NCI-H128 (cell line): ENCODE measurements at regions not wholly inside any gene's neighbourhood (a gene's known extent, or its start where the extent isn't known, plus 50 kb on each side); places are given as distances from the start of the nearest gene placed in this dataset.

ENCODE experiments used
- DNase-seq: peaks from one replicate; lab custom pipeline; 2025; ENCODE audit not compliant: unreplicated experiment; lab: John Stamatoyannopoulos, UW

DNA sequence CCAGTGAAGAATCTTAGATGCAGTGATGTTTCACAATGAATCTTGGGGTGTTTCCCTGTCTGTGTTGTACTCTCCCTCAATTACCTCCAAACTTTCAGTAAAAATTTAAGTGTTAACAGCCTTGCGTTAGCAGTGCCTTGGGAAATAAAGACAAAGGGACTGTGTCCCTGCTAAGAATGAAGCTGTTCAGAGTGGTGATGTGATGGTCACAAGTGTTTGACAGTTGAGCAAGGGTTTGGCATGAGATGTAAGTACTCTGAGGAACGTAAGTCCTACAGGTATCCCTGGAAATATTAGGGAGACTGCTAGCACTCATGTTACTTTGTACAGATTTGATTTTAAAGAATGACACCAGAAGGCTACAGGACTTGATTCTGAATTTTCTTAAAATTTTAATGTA, 304.3 kb upstream of the DPH6 start:
- DNase-seq: no peak

DNA sequence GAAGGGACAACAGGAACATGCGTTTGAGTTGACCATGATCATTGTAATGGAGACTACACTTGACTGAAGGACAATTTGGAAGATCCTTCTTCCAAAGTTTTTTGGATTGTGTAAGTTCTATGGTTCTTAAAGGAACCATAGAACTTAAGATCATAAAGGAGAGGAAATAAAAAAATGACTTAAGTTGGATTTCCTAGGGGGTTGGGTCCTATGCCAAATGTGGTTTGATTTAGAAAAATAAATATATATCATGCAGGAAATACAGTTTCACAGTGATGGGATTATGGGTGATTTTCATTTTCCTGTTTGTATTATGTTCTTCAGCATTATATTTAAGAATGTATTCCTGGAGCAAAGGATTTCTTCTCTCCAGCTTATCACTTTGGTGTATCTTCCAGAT, 305.5 kb upstream of the DPH6 start:
- no peak for DNase-seq

GRCh38 chr15:35852818-35853624, 307.1 kb upstream of the DPH6 start:
- DNase-seq: no peak

GRCh38 chr15:35854316-35854715, 308.4 kb upstream of the DPH6 start:
- no peak for DNase-seq

- no peak for DNase-seq
These were observed 311.7 kb upstream of the DPH6 start for GRCh38 chr15:35857567-35858226.

DNA sequence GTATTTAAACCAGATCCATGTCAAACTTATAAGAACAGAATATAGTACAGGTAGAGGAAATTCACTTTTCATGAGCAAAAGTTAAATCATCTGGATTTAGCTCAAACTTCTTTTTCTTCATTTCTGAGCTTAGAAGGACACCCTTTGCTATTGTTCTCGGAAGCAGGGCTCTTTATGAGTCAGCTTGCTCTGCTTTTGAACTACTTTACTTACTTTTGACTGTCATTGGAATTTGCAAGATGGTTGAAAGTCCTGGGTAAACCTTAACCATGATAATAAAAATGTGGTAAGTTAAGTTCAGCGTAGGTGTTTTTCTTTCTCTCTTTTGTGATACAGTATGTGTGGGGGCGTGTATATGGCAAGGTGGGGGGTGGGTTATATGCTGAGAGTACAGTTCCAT, 312.7 kb upstream of the DPH6 start:
- DNase-seq: no peak

DNA sequence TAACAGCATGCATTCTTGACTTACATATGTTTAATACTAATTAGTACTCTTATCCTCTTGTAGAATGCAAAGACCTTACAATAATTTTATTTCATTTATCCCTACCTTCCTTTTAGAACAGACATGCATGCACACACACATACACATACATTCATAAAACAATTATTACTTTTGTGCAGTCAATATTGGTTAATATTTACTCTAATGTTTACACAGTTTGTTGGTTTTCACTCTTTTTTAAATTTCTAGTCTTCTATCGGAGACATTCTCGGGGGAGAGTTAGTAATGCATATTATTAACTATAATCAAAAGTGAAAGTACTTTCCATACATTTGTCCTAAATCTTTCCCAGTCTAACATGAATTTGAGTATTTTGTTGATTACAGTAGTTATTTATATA, 317.7 kb upstream of the DPH6 start:
- no peak for DNase-seq

- DNase-seq: no peak
These were observed 321.4 kb upstream of the DPH6 start for GRCh38 chr15:35867356-35867755.

- no peak for DNase-seq
These were observed 325.3 kb upstream of the DPH6 start for GRCh38 chr15:35871282-35871681.

DNA sequence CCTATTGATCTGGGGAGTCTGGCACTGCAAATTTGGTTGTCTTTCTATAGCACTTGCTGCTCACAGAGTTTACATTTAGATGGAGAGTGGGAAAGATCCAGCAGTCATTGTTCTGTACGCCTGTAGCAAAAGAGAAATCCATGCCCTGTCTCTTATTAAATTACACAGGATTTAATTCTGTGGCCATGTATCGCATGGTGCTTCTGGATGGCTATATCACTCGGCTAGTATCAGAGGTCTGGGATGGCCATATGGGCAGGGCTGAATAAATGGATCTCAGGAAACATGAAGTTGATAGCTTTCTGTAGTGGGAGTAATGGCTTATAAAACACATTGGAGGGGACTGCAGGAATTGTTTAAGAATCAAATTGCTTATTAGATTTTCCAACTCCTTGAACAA, 325.8 kb upstream of the DPH6 start:
- no peak for DNase-seq

- no peak for DNase-seq
These were observed 326.6 kb upstream of the DPH6 start for GRCh38 chr15:35872577-35872976.

DNA sequence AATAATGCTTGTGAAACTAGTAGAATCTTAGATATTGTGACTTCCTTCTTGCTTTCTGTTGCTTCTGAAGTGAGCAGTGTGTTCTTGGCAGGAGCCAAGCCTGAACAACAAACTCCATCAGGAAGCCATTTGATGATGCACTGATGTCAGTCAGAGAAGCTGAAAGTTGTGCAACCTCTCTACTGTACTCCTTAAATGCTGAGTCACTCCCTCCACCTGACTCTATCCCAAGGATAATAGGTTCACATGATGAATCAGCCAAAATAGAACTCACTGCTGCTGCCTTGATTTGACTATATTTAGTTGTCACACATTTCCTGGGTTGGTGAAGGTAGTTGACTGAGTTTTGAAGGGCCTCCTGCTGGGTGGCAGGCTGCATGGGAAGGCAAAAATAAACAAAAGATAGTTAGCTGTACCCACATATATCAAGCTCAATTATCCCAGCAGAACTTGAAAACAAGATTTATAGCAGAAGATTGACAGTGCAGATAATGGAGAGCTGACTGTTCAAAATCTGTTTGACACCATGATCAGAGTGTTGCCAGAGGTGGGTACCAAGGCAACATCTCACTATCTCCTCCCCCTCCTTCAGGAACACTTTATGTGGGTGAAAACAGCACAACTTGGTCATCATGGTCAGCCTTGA, 328.4 kb upstream of the DPH6 start:
- no peak for DNase-seq

DNA sequence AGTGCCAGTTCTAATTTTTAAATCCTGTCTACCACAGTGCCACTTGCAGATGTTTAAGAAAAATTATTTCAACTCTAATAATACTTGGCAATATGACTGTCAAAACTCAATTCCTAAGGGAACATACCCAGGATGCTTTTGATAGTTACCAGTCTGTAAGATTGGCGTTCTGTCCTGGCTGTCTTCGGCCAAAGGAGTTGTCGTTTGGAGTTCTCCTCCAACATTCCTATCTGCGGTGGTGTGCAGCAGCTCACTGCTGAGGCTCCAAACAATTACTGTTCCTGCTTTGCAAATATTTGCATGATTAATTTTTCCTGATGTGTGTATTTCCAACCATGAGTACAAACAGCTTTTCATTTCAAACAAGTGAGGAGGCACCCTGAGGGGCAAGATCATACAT, 330.8 kb upstream of the DPH6 start:
- DNase-seq: no peak

- no peak for DNase-seq
These were observed 334.9 kb upstream of the DPH6 start for GRCh38 chr15:35880896-35881295.

DNA sequence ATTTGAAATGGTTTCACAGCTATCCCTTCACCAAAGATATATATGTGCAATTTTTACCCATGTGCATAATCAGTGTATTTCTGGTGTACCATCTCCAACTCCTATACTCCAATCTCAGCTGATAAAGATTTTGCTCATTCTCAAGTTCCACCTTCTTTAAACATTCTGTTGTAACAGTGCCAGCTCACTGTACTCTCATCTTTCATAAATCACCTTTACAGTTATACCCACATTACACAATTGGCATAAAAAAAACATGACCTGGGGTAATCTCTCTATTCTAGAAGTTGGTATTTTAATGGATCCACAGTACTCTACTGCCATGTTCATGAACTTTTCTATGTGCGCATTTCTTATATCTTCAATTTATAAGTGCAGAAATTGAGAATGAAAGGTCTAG, 339.9 kb upstream of the DPH6 start:
- no peak for DNase-seq

DNA sequence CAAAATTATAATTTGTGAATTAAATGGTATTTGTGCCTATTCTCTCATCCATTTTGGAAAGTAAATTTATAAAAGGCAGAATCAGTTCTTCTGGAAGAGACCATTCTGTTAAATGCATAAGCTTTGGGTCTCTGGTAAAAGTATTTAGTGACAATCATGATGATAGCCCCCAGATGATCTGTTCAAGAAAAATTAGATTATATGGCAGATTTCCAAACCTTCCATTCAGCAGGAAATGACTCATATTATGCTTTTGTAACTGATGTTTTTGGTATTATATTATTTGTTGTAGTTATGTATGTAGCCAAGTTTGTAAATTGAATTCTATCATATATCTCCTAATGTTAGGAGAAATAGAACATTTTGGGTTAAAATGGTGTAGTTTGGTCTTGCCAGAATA, 340.8 kb upstream of the DPH6 start:
- DNase-seq: no peak

GRCh38 chr15:35888815-35889214, 342.9 kb upstream of the DPH6 start:
- no peak for DNase-seq

DNA sequence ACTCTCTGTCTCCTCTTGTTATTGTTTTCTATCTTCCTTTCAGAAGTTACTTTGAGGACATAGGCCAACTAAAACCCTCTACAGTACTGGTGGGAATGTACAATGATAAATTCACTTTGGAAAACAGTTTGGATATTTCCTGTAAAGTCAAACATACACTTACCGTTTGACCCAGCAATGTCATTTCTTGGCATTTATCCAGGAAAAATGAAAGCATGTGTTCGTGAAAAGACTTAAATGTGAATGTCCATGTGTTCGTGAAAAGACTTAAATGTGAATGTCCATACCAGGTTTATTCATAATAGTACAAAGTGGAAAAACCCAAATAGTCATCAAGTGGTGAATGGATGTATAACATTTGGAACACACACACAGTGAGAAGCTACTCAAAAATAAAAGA, 361.5 kb upstream of the DPH6 start:
- no peak for DNase-seq

- DNase-seq: no peak
These were observed 363.4 kb upstream of the DPH6 start for GRCh38 chr15:35909414-35909813.

GRCh38 chr15:35910227-35910626, 364.3 kb upstream of the DPH6 start:
- DNase-seq: no peak

GRCh38 chr15:35911052-35911777, 365.2 kb upstream of the DPH6 start:
- no peak for DNase-seq

DNA sequence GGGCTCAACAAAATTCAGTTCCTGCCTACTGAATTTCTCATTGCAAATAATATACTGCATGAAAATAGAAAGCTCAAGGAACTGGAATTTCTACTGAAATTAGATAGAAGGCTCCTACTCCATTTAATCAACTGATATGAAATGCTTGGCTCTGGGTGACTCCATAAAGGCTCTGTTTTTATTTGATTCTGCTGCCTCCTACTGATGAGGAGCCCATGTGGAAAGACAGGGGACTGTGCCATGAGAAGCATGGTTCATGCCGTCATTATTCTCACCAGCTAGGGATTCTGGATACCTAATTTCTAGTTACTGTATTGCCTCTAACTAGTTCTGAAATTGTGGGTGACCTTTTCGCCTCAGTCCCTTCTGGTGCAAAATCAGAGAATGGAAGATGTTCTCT, 366.2 kb upstream of the DPH6 start:
- DNase-seq: no peak
